ENCODE measurements at regions not wholly inside any gene's neighbourhood (a gene's known extent, or its start where the extent isn't known, plus 50 kb on each side); places are given as distances from the start of the nearest gene placed in this dataset.
A peak's percentile ranks its signal among the peaks of the same experiment; 100 is the strongest.

GRCh38 chr2:200223205-200223784 lies 83.2 kb upstream of the SPATS2L start:
- Mint-ChIP-seq H3K9me3 (no peaks in the 10 kb centered on the region), H3K4me3 (no peak overlapping the region), H3K27me3 (no peaks in the 10 kb centered on the region), H3K4me1 (no peaks in the 10 kb centered on the region), H3K27ac (no peak overlapping the region), H3K36me3 (ENCODE audit: low read depth) (no peaks in the 10 kb centered on the region)
- ATAC-seq (replicated peaks), result no peak

DNA sequence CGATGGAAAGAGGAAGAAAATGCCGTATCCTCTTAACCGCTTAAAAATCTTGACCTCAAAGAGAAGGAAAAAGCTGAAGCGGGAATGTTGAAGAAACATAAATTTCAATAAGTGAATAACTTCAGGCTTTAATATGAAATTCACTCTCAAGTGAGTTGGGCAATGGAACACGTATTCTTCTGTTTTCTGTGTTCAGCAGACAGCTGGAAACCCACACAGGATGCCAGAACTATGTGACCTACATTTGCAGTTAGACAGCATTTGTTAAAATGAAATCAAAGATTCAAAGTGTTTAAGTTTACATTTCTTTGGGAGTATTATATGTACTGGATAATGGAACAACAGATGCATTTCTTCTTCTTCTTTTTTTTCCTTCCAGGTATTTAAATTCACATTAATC lies 80.5 kb upstream of the SPATS2L start:
- no peak for ATAC-seq (replicated peaks)
- Mint-ChIP-seq H3K4me1 (no peaks in the 10 kb centered on the region), H3K27me3 (no peaks in the 10 kb centered on the region), H3K9me3 (no peaks in the 10 kb centered on the region), H3K36me3 (ENCODE audit: low read depth) (no peaks in the 10 kb centered on the region), H3K27ac (no peak overlapping the region), H3K4me3 (no peak overlapping the region)

DNA sequence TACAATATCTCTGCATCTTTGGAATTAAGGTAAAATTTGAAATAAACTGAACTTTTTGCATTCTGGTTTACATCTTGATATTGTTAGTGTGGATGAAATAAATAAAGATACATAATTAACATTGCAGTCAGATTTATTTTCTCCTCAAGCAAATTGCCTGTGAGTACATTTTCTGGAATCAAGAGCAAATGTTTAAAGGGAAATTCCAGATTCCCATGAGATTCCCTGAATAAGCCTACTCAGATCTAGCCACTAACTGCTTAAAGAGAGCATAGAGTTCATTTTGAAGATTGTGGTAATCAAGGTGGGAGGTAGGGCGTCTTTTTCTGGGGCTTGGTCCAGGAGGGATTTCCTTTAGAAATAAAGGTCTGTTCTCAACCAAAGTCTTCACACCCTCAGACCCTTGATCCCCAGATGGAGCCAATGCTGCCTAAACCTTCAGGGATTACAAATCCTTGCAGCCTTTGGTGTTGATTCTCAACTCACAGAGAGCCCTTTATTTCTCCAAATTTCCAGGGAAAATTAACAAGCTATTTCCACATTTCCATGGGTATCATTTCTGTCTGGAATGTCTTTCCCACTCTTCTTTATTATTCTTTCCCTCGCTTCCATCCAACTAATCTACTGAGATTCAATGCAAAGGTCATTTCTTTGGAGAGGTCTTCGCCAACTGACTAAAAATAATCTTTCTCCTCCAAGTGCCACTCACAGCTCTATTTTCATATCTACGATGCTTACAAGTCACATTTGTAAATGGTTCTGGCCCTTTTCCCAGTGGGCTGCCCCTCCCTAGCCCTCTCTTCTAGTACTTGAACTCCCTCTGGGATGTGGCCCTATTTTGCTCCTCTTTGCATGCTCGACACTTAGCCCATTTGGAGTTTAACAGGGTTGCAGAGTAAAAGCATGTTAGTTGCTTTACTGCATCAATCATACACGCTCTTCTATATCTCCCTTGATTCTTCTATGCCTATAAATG lies 79.8 kb upstream of the SPATS2L start:
- no peaks in the 10 kb centered on the region for H3K4me1 Mint-ChIP-seq
- H3K9me3 Mint-ChIP-seq, result no peaks in the 10 kb centered on the region
- H3K27ac Mint-ChIP-seq, result no peak overlapping the region
- H3K4me3 Mint-ChIP-seq, result no peak overlapping the region
- no peaks in the 10 kb centered on the region for H3K27me3 Mint-ChIP-seq
- no peaks in the 10 kb centered on the region for H3K36me3 Mint-ChIP-seq (ENCODE audit: low read depth)
- ATAC-seq (replicated peaks), result no peak

DNA sequence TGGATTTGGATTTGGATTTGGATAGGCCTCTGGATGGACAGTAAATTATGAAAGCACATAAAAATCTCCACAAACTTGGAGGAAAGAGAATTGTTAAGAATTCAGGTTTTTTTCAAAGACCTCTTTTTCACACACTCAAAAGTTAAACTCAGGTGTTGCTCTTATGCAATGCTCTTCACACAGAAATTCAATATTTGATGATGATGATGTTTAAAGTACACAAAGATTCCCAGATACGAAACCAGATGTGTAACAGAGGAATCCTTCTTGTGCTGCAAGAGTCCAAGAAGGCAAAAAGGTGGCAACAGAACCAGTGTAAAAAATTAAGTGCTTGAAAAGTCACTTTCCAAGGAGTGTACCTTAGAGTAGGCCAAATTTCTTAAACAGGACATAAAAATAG lies 75.8 kb upstream of the SPATS2L start:
- no peak overlapping the region for H3K27ac Mint-ChIP-seq
- no peak for ATAC-seq (replicated peaks)
- no peaks in the 10 kb centered on the region for H3K27me3 Mint-ChIP-seq
- no peaks in the 10 kb centered on the region for H3K36me3 Mint-ChIP-seq (ENCODE audit: low read depth)
- no peaks in the 10 kb centered on the region for H3K9me3 Mint-ChIP-seq
- no peaks in the 10 kb centered on the region for H3K4me1 Mint-ChIP-seq
- H3K4me3 Mint-ChIP-seq, result no peak overlapping the region

GRCh38 chr2:200235533-200235932 lies 71.0 kb upstream of the SPATS2L start:
- no peak for ATAC-seq (replicated peaks)
- Mint-ChIP-seq H3K4me3 (no peak overlapping the region), H3K27me3 (no peaks in the 10 kb centered on the region), H3K27ac (no peak overlapping the region), H3K9me3 (no peaks in the 10 kb centered on the region), H3K36me3 (ENCODE audit: low read depth) (no peaks in the 10 kb centered on the region), H3K4me1 (peaks cover 3% of the 10 kb centered on the region)

DNA sequence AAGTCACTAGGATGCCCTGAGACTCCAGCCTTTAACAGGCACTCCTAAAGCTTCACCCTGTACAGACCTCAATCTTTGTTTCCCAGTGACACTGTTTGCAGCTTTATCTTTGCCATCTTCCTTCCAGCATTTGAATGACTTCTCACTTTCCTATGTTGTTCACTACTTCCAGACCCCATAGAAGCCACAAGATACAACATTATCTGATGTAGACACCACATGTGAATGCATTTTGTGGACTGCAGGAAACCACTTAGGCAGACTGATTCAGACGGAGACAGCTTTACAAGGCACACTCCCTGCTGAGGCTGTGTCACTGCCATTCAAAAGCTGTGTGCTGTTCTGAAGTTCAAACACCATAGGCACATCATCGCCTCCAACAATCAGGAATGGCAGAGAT lies 67.3 kb upstream of the SPATS2L start:
- H3K27ac Mint-ChIP-seq, result no peak overlapping the region
- ATAC-seq (replicated peaks), result peak; percentile 56
- H3K4me3 Mint-ChIP-seq, result no peak overlapping the region
- no peaks in the 10 kb centered on the region for H3K9me3 Mint-ChIP-seq
- H3K27me3 Mint-ChIP-seq, result no peaks in the 10 kb centered on the region
- H3K4me1 Mint-ChIP-seq, result peaks cover 3% of the 10 kb centered on the region
- no peaks in the 10 kb centered on the region for H3K36me3 Mint-ChIP-seq (ENCODE audit: low read depth)

- Mint-ChIP-seq H3K4me1 (peaks cover 3% of the 10 kb centered on the region), H3K9me3 (no peaks in the 10 kb centered on the region), H3K27ac (no peak overlapping the region), H3K4me3 (no peak overlapping the region), H3K27me3 (no peaks in the 10 kb centered on the region), H3K36me3 (ENCODE audit: low read depth) (no peaks in the 10 kb centered on the region)
- ATAC-seq (replicated peaks), result no peak
Observed at GRCh38 chr2:200242570-200242969, 63.9 kb upstream of the SPATS2L start.

DNA sequence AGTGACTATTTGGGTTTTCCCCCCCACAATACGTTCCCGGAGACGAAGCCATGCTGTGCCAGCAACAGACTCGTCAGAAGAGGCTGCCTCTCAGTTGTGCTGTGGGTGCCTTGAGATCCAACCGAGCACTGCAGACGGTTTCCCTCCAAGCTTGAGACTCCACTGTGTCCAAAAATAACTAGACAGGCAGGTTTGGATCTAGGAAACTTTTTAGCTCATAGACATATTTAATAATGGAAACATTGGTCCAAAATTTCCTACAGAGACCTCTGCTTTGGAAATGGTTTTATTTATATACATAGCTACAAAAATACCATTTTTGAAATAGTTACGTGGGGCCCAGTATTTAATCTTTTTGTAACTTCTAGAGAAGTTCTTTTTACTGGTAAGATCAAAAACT lies 63.1 kb upstream of the SPATS2L start:
- no peaks in the 10 kb centered on the region for H3K9me3 Mint-ChIP-seq
- H3K36me3 Mint-ChIP-seq (ENCODE audit: low read depth), result no peaks in the 10 kb centered on the region
- H3K4me3 Mint-ChIP-seq, result no peak overlapping the region
- no peak for ATAC-seq (replicated peaks)
- H3K4me1 Mint-ChIP-seq, result peaks cover 3% of the 10 kb centered on the region
- no peaks in the 10 kb centered on the region for H3K27me3 Mint-ChIP-seq
- no peak overlapping the region for H3K27ac Mint-ChIP-seq

DNA sequence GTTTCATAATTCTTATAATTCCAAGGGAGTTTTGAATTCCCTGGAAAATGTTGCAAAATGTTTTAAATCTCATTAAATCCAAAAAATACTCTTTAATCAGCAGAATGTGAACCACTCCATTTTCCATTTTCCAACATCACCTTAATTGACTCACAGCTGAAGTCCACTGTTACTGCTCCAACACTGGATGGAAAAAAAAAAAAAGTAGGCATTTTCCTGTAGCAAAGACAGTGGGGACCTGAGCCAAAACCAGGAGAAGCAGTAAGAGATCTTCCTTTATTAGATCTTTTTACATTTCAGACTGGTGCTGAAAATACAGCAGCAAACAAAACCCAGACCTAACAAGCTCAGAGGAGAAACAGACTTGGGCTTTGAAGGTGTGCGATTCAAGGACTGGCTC lies 62.4 kb upstream of the SPATS2L start:
- H3K36me3 Mint-ChIP-seq (ENCODE audit: low read depth), result no peaks in the 10 kb centered on the region
- H3K27me3 Mint-ChIP-seq, result no peaks in the 10 kb centered on the region
- H3K4me1 Mint-ChIP-seq, result peaks cover 3% of the 10 kb centered on the region
- no peak for ATAC-seq (replicated peaks)
- H3K27ac Mint-ChIP-seq, result no peak overlapping the region
- no peaks in the 10 kb centered on the region for H3K9me3 Mint-ChIP-seq
- no peak overlapping the region for H3K4me3 Mint-ChIP-seq

GRCh38 chr2:200247494-200247893 lies 59.0 kb upstream of the SPATS2L start:
- Mint-ChIP-seq H3K27me3 (peaks cover 3% of the 10 kb centered on the region), H3K9me3 (no peaks in the 10 kb centered on the region), H3K4me1 (no peaks in the 10 kb centered on the region), H3K4me3 (no peak overlapping the region), H3K27ac (no peak overlapping the region), H3K36me3 (ENCODE audit: low read depth) (no peaks in the 10 kb centered on the region)
- no peak for ATAC-seq (replicated peaks)

GRCh38 chr2:200252265-200253067 lies 54.0 kb upstream of the SPATS2L start:
- ATAC-seq (replicated peaks), result no peak
- no peaks in the 10 kb centered on the region for H3K36me3 Mint-ChIP-seq (ENCODE audit: low read depth)
- peaks cover 8% of the 10 kb centered on the region for H3K27me3 Mint-ChIP-seq
- no peaks in the 10 kb centered on the region for H3K9me3 Mint-ChIP-seq
- no peak overlapping the region for H3K27ac Mint-ChIP-seq
- H3K4me3 Mint-ChIP-seq, result no peak overlapping the region
- H3K4me1 Mint-ChIP-seq, result no peaks in the 10 kb centered on the region

DNA sequence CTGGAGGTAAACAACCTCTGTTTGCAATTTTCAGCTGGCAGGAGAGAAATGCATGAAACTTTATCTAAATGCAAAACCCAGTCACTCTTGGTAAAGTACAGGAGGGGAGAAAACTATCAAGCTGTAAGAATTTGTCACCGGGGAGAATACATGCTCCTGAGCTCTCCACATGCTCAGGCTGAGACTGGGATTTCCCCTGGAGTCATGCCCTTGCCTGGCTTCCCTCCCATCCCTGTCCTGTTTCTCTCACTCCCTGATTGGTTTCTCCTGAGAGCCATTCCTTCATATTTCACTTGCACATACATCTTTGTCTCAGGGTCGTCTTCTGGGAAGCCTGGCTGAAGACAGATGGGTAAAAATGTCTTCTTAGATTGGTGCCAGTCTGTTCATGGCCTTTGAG lies 52.9 kb upstream of the SPATS2L start:
- Mint-ChIP-seq H3K4me3 (no peak overlapping the region), H3K4me1 (no peaks in the 10 kb centered on the region), H3K27me3 (peaks cover 8% of the 10 kb centered on the region), H3K36me3 (ENCODE audit: low read depth) (no peaks in the 10 kb centered on the region), H3K9me3 (no peaks in the 10 kb centered on the region), H3K27ac (no peak overlapping the region)
- no peak for ATAC-seq (replicated peaks)

DNA sequence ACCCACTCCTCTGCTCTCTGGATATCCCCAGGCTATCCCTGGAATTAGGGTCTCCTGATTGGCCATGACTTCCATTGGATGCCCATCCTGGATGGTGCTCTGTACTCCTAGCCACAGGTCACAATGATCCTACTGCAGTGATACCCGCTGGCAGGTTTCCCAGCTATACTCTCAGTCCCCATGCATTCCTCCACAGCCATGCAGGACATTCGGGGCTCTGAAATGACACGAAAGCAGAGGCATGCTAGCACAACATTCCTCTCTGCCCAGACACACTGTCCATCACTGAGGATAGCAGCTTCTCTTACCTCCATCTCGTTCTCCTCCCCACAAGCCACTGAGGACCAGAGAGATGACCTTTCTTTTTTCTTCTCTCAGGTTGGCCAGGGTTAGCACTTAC lies 51.7 kb upstream of the SPATS2L start:
- H3K27ac Mint-ChIP-seq, result no peak overlapping the region
- H3K4me1 Mint-ChIP-seq, result no peaks in the 10 kb centered on the region
- H3K27me3 Mint-ChIP-seq, result peaks cover 11% of the 10 kb centered on the region
- H3K4me3 Mint-ChIP-seq, result no peak overlapping the region
- H3K36me3 Mint-ChIP-seq (ENCODE audit: low read depth), result no peaks in the 10 kb centered on the region
- H3K9me3 Mint-ChIP-seq, result no peaks in the 10 kb centered on the region
- ATAC-seq (replicated peaks), result no peak

GRCh38 chr2:200255549-200255948 lies 50.9 kb upstream of the SPATS2L start:
- Mint-ChIP-seq H3K9me3 (no peaks in the 10 kb centered on the region), H3K4me3 (no peak overlapping the region), H3K27me3 (peaks cover 13% of the 10 kb centered on the region), H3K27ac (no peak overlapping the region), H3K4me1 (no peaks in the 10 kb centered on the region), H3K36me3 (ENCODE audit: low read depth) (no peaks in the 10 kb centered on the region)
- ATAC-seq (replicated peaks), result no peak
